ENCODE measurements at regions not wholly inside any gene's neighbourhood (a gene's known extent, or its start where the extent isn't known, plus 50 kb on each side); places are given as distances from the start of the nearest gene placed in this dataset.

DNA sequence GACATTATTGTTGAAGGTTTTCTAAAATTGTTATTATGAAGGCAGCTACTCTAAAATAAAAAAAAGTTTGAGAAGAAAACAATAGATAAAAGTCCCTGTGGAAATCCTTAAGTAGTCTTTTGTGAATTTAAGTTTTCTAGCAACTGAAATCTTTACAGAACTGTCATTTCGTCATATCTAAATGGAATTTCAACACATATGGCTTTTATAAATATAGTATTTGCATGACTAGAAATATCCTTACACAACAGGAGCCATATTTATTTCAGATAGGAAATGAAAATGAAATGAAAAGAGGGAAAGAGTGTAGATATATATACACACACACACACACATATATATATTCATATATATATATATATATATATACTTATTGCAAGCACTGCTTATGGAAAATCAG lies 204.7 kb upstream of the RGS18 start:
- POLR2A ChIA-PET, result no interaction called here
- CTCF ChIA-PET, result no interaction called here
- no peak for DNase-seq (ENCODE audit: extremely low spot score)
- no peak for TF ChIP-seq TARDBP (IDR thresholded peaks at IDR 0.05)
- TF ChIP-seq PKNOX1 (IDR thresholded peaks at IDR 0.05), result no peak
- TF ChIP-seq NFRKB (IDR thresholded peaks at IDR 0.05), result no peak

- DNase-seq (ENCODE audit: extremely low spot score), result no peak
- TF ChIP-seq SP1 (IDR thresholded peaks at IDR 0.05) (no peak), LEF1 (IDR thresholded peaks at IDR 0.05; ENCODE audit: borderline replicate concordance) (no peak), CTBP1 (IDR thresholded peaks at IDR 0.05; ENCODE audit: borderline replicate concordance) (no peak), FOXM1 (IDR thresholded peaks at IDR 0.05; ENCODE audit: borderline replicate concordance) (no peak), ELF4 (IDR thresholded peaks at IDR 0.05) (no peak), TARDBP (IDR thresholded peaks at IDR 0.05) (no peak), HDGF (IDR thresholded peaks at IDR 0.05; ENCODE audit: borderline replicate concordance) (no peak), SUZ12 (IDR thresholded peaks at IDR 0.05) (no peak), NFRKB (IDR thresholded peaks at IDR 0.05) (no peak), FOXA1 (IDR thresholded peaks at IDR 0.05) (no peak), ARNT (IDR thresholded peaks at IDR 0.05) (no peak), L3MBTL2 (conservative IDR thresholded peaks at IDR 0.05) (no peak), ZNF384 (IDR thresholded peaks at IDR 0.05) (no peak), FOXK2 (IDR thresholded peaks at IDR 0.05) (no peak)
- ChIA-PET POLR2A (no interaction called here), CTCF (no interaction called here)
Observed at GRCh38 chr1:191959856-191960255, 198.4 kb upstream of the RGS18 start.

DNA sequence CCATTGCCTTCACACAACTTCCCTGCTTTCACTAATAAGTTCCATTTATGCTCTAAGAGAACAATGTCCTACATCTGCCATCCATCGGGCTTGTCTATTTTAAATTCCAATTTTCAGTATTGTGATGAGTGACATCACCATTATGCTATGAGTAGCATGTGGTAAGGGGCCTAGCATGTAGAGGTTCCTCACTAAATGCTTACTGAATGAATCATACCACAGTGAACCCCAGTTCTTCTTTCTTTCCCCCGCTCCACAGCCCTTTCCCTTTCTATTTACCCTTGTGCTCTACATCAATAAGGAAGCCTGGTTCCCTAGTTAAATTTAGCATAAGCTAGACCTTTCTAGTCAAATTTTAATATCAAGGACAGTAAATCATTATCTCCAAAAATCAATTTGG lies 195.0 kb upstream of the RGS18 start:
- no peak for DNase-seq (ENCODE audit: extremely low spot score)
- TF ChIP-seq CTBP1 (IDR thresholded peaks at IDR 0.05; ENCODE audit: borderline replicate concordance), result no peak
- no peak for TF ChIP-seq HDGF (IDR thresholded peaks at IDR 0.05; ENCODE audit: borderline replicate concordance)
- no peak for TF ChIP-seq FOXK2 (IDR thresholded peaks at IDR 0.05)
- TF ChIP-seq ARNT (IDR thresholded peaks at IDR 0.05), result no peak
- TF ChIP-seq NFRKB (IDR thresholded peaks at IDR 0.05), result no peak
- CTCF ChIA-PET, result no interaction called here
- POLR2A ChIA-PET, result no interaction called here

DNA sequence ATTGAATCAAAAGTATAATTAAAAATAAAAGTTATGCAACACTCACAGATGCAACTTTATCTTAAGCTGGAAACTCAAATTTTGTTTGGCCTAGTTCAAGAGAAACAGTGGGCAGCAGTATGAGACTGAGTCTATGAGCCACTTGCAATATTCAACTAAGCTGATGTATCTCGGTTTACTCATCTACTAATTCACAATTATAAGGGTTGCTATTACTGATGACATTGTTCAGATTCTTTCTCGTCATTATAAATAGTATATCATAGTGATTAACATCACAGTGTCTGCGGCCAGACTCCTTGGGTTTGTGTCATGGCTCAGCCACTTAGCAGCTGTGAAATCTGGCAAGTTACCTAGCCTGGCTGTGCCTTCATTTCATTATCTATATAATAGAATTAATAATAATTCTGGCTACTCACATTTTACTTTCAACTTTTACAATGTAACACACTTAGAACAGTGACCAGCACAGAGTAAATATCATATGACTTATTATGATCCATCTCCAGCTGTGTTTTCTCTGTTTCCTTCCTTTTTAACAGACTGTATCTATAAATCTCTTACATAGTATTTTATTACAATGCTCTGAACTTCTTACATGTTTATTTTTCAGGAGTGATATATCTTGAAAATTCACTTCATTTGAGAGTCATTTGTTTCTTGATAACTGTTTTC lies 194.3 kb upstream of the RGS18 start:
- ChIA-PET CTCF (no interaction called here), POLR2A (no interaction called here)
- no peak for TF ChIP-seq ELF4 (IDR thresholded peaks at IDR 0.05)
- no peak for TF ChIP-seq FOXK2 (IDR thresholded peaks at IDR 0.05)
- TF ChIP-seq ARNT (IDR thresholded peaks at IDR 0.05), result no peak
- no peak for TF ChIP-seq ZNF384 (IDR thresholded peaks at IDR 0.05)
- no peak for TF ChIP-seq L3MBTL2 (conservative IDR thresholded peaks at IDR 0.05)
- no peak for TF ChIP-seq SUZ12 (IDR thresholded peaks at IDR 0.05)
- TF ChIP-seq HDGF (IDR thresholded peaks at IDR 0.05; ENCODE audit: borderline replicate concordance), result no peak
- TF ChIP-seq FOXA1 (IDR thresholded peaks at IDR 0.05), result no peak
- no peak for TF ChIP-seq TARDBP (IDR thresholded peaks at IDR 0.05)
- TF ChIP-seq LEF1 (IDR thresholded peaks at IDR 0.05; ENCODE audit: borderline replicate concordance), result no peak
- no peak for TF ChIP-seq BHLHE40 (IDR thresholded peaks at IDR 0.05; ENCODE audit: borderline replicate concordance)
- no peak for TF ChIP-seq SP1 (IDR thresholded peaks at IDR 0.05)
- TF ChIP-seq FOXM1 (IDR thresholded peaks at IDR 0.05; ENCODE audit: borderline replicate concordance), result no peak
- no peak for TF ChIP-seq CTBP1 (IDR thresholded peaks at IDR 0.05; ENCODE audit: borderline replicate concordance)
- TF ChIP-seq PKNOX1 (IDR thresholded peaks at IDR 0.05), result no peak
- TF ChIP-seq NFRKB (IDR thresholded peaks at IDR 0.05), result no peak
- DNase-seq (ENCODE audit: extremely low spot score), result no peak

DNA sequence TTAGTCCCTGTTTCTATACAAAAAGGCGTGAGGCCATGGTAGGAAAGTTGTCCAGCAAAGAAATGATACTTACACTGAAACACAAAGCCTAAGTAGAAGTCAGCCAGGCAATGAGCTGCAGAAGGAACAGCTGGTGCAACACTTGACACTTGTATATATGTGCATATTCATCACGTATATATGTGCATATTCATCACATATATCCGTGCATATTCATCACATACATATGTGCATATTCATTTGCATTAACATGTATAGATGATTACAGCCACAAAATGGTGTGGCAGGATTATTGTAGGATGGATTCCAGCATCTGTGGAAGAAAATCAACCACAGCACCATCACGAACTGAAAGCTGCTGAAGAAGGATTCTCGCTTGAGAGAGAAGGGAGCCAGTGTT lies 189.0 kb upstream of the RGS18 start:
- no peak for DNase-seq (ENCODE audit: extremely low spot score)
- POLR2A ChIA-PET, result no interaction called here
- TF ChIP-seq CTBP1 (IDR thresholded peaks at IDR 0.05; ENCODE audit: borderline replicate concordance) (no peak), BHLHE40 (IDR thresholded peaks at IDR 0.05; ENCODE audit: borderline replicate concordance) (no peak), NFRKB (IDR thresholded peaks at IDR 0.05) (no peak), TARDBP (IDR thresholded peaks at IDR 0.05) (no peak), FOXA1 (IDR thresholded peaks at IDR 0.05) (no peak), ELF4 (IDR thresholded peaks at IDR 0.05) (no peak)
- CTCF ChIA-PET, result no interaction called here

GRCh38 chr1:191970116-191970515 lies 188.1 kb upstream of the RGS18 start:
- POLR2A ChIA-PET, result no interaction called here
- CTCF ChIA-PET, result no interaction called here
- TF ChIP-seq ZNF384 (IDR thresholded peaks at IDR 0.05), result no peak
- TF ChIP-seq SP1 (IDR thresholded peaks at IDR 0.05), result no peak
- no peak for TF ChIP-seq NFRKB (IDR thresholded peaks at IDR 0.05)
- no peak for DNase-seq (ENCODE audit: extremely low spot score)

DNA sequence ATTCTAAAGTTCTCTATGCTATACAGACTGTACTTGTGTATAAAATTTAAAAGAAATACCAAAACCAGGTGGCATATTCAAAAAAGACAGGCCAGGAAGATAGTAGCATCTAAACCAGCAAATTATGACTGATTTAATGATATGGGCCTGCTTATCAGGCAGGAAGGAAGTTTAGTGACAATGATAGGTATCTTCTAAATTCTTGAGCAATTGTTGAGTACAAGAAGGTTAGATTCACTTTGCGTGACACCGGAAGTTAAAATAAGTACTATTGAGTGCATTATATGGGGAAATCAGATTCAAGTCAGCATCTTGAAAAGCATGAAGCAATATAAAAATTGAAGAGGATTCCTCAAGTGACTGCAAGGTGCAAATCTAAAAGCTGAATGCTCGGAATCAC lies 186.8 kb upstream of the RGS18 start:
- POLR2A ChIA-PET, result no interaction called here
- CTCF ChIA-PET, result no interaction called here

More for the DNA sequence above, 186.8 kb upstream of the RGS18 start:
- DNase-seq (ENCODE audit: extremely low spot score), result no peak
- no peak for TF ChIP-seq NFRKB (IDR thresholded peaks at IDR 0.05)
- no peak for TF ChIP-seq PKNOX1 (IDR thresholded peaks at IDR 0.05)
- TF ChIP-seq FOXA1 (IDR thresholded peaks at IDR 0.05), result no peak
- TF ChIP-seq HDGF (IDR thresholded peaks at IDR 0.05; ENCODE audit: borderline replicate concordance), result no peak
- no peak for TF ChIP-seq SP1 (IDR thresholded peaks at IDR 0.05)
- TF ChIP-seq L3MBTL2 (conservative IDR thresholded peaks at IDR 0.05), result no peak
